HPDE6-E6E7 (cell line): ENCODE measurements at regions not wholly inside any gene's neighbourhood (a gene's known extent, or its start where the extent isn't known, plus 50 kb on each side); places are given as distances from the start of the nearest gene placed in this dataset.
A peak's percentile ranks its signal among the peaks of the same experiment; 100 is the strongest.
"Not testable (repeated sequence)": the region's sequence is repeated elsewhere in the genome, so short reads cannot be mapped to it uniquely, and the experiment has no call there.

Experiments
- DNase-seq: peaks from one replicate; pipeline ENCODE4 v3.0.0; 2011; ENCODE audit warnings: missing footprints; ENCODE audit errors: extremely low spot score

- peak; percentile 22 for DNase-seq
Measured at GRCh38 chr1:199422206-199422605, 605.3 kb upstream of the NR5A2 start.

DNA sequence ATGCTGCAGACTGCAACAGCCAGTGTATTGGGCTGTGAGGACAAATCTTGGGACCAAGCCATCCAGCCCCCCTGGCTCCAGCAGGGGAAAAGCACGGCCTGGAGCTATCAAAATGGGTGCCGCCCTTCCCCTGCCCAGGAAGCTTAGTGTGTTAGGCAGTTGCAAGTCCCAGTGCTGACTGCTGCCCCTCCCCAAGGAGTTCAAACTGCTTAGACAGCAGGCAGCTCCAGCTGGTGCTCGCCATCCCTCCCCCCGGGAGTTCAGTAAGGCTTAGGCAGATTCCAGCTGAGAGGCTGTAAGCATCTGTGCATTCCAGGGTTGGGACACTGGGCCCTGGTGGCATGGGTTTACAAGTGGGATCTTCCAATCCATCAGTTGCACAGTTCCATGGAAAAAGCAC is 579.6 kb upstream of the NR5A2 start:
- DNase-seq: no peak

GRCh38 chr1:199448646-199449045 is 578.9 kb upstream of the NR5A2 start:
- DNase-seq: no peak

DNA sequence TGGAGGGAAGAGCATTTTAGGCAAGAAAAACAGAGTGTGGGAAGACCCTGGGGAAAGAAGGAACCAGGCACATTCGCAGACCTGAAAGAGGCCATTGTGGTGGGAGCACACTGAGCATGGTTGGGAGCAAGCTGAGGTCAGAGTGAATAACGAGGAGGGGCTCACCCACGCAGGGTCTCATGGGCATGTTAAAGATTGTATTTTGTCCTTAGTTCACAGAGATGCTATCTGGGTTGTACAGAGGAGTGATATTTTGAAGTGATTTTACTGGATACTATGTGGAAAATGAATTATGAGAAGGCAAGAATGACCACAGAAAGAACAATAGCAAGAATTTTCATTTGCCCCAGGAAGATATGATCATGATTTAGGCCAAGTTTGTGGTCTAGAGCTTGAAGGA is 578.3 kb upstream of the NR5A2 start:
- DNase-seq: no peak

GRCh38 chr1:199449681-199450080 is 577.8 kb upstream of the NR5A2 start:
- no peak for DNase-seq

DNA sequence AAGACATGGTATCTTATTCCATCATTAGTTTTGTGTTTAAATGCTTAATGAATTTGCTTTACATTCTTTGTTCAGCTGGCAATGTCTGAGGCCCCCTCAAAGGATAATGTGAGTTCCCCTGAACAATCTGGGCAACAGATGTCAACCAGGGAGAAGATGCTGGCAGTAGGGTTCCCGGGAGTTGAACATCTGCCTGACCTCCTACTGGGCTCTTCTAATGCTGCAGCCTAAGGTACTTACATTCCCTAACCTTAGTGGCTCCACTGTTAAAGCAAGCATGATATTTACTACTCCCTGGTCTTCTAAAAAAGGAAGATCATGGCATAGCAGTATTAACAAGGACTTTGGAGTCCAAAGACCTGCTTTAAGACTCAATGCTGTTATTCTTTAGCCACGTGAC is 574.9 kb upstream of the NR5A2 start:
- DNase-seq: no peak

DNA sequence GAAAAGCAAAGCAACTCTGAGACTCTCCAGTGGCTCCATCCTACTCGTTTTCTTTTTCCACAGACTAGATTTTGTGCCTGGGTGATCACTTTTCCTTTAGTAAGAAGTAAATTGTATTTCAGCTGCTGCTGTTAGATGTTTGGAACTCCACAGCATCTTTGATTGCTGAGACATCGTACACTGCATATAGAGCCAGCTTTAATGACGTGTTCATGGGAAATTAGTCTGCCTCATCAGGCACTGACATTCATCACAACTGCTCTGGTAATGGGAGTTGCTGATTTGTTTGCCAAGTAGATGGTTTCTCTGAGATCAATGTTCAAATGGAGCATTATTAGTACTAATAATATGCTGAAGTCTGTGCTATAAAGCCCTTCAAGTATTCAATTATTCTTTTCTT is 573.8 kb upstream of the NR5A2 start:
- DNase-seq: no peak

GRCh38 chr1:199460933-199461332 is 566.6 kb upstream of the NR5A2 start:
- no peak for DNase-seq

- DNase-seq: peak; percentile 20
Measured at GRCh38 chr1:199463521-199464127, 563.9 kb upstream of the NR5A2 start.

DNA sequence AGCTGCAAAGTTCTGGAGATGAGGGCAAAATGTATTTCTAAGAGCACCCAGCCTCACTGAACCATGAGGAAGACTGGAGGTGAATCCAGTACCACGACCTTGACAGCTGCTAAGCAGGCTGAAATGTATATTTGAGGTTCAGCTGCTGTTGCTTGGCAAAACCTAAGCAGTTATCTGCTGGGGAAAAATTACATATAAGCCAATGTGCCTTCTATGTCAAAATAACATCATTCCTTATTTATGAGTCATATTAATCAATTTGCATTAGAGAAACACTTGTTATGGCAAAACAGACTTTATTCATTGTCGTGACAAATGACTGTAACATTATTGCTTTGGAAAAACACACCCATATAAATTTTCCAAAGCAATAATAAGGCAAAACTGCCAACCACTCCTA is 560.5 kb upstream of the NR5A2 start:
- DNase-seq: no peak

DNA sequence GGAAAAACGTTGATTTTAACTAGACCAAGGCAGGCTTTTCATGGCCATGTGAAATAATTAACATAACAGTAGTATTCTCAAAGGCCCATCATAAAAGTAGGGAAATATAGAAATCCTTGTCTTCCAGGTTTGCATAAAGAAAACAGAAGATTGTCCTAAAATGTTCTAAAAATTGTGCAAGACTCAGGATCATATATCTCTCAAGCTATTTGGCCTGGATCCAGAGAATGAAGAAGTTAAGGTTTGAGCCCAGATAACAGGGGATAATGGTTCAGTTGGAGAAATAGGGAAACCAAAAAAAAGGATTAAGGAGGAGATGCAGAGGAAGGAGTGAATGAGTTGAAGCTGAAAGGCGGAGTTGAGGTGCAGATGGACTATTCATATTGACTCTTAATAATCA is 555.5 kb upstream of the NR5A2 start:
- DNase-seq: no peak

DNA sequence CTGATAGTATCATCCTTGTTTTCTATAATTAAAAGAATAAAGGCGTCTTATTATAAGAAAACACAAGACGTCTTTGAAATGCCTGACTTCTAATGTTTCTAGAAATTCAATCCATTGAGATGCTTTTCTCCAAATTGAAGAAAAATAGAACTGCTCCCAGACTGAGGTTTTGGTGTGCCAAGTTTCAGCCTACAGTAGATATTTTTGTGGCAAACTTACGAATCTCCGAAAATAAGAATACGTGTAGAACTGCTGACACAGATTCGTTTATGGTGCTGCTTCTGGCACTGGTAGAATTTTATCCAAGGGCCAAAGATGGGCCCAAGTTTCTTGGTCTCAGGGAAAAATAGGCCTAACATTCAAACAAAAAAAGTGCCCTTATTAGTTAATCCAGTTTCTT is 554.5 kb upstream of the NR5A2 start:
- DNase-seq: no peak

DNA sequence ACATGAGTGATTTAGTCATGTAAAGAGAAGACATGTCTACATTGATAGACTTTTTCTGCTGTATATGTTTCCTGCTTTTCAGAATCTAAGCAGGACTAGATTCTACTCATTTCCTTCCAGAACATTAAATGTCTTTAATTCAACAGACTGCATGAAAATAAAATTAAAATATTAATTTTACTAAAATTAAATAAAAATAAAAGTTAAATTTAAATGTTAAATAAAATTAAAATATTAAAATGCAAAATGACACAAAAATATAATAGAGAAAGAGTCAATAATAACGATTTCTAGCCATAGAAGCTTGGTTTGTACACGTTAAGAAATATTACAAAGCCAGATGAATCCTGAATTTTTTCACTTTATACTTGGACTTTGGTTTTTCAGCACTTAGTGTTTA is 552.8 kb upstream of the NR5A2 start:
- DNase-seq: no peak

DNA sequence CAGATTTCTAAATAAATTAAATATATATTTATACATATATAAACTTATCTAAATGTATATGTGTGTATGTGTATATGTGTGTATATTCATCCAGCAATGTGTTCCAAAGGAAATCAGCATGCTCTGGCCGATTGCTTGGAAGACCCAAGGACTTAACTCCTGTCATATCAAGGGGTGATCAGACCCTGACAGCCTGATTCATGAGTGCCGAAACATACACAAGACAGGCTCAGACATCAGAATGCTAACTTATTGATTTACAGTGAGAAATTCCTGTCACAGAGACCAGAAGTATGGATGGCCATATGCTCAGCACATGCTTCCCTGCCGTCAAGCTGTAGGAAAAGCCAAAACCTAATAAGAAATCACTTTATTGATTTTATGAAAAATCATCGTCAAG is 545.1 kb upstream of the NR5A2 start:
- DNase-seq: no peak

DNA sequence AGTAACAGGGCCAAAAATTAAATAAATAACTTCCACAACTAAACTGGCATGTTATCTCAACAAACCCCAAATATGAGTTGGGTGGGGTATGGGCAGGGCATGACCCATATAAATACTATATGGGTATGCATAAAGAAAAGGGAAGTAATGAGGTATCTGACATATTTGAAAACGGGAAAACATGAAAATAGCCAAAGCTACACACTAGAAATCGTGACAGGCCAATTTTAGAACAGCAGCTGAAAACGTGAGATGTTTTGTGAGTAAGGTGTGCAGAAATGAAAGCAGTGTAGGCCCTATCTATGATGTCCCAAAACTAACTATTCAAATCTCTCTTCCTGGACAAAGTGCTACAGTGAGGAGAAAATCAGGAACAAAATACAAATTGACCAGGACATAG is 537.9 kb upstream of the NR5A2 start:
- no peak for DNase-seq

DNA sequence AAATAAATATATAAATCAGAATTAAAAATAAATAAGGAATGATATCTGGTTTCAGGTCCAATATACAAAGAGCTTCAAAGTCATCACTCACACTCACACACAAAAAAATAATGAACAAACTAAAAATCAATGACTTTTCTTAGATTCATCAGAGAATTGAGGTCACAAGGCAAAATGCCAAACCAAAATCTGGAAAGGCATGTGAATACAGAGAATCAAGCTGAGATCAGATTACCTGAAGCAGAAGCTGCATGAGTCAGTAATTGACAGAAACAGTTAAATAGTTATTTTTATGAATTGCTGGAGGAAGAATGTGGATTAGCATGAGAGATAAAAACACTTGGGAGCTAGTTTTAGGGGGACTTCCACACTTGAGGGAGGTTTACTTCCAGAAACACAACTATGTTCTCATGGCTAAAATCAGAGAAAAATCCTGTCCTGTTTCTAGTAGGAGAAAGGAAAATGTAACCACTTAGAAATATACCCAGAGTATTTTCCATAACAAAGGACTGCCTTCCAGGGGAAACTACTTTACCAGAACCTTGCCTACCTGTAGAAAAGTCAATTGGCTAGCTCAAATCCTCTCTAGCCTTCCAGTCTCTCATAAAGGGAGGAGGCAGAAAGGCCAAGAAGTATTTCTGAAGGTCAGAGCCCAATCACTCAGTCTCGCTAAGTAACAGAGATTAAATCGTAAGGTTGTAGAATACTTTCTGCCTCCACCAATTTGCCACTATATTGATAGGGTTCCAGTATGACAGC is 536.6 kb upstream of the NR5A2 start:
- DNase-seq: peak; percentile 45

DNA sequence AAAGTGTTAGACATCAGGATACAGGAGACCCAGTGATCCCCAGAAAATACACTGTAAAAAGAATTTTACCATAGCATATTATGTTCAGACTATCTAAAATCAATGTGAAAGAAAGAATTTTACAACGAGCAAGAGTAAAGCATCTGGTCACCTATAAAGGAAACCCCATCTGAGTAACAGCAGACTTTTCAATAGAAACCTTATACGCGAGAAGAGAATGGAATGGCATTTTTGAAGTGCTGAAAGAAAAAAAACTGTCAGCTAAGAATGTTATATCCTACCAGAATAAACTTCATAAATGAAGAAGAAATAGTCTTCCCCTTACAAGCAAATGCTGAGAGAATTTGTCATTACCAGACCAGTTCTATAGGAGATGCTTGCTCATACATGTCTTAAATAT is 532.1 kb upstream of the NR5A2 start:
- no peak for DNase-seq

- not testable (repeated sequence) for DNase-seq
Measured at GRCh38 chr1:199498802-199499201, 528.7 kb upstream of the NR5A2 start.

DNA sequence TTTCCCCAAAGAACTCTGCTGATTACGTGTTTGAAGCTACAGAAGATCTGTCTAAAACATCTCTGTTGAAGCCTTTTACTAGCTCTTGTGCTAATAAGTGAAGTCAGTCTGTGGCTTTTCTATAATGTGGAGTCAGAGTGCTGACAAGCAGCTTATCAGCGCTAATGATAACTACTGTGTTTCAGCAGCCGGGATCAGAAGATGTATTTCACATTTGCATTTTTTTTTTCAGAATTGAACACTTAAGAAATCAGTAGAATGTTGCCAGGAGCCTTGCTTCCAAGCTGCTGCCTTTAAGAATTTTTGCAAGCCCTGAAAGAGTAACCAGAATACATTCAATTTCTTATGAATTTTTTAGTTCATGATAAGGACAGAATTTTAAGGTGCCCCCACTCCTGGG is 519.4 kb upstream of the NR5A2 start:
- no peak for DNase-seq

DNA sequence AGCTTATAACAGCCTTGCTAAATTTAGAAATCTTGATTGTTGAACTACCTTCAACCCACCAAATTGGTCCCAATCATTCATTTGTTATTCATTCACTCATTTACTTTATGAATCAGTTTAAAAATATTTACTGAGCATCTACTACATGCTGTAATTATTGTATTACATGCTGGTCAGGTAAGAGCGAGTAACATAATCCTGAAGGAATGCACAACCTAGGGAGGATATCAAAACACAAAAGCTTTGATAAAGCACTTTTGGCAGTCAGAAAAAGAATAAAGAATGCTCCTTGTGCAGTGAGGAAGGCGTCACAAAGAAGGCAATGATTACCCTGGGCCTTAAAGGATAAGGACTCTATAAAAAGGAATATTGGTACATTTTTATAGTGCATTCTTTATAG is 518.9 kb upstream of the NR5A2 start:
- no peak for DNase-seq

DNA sequence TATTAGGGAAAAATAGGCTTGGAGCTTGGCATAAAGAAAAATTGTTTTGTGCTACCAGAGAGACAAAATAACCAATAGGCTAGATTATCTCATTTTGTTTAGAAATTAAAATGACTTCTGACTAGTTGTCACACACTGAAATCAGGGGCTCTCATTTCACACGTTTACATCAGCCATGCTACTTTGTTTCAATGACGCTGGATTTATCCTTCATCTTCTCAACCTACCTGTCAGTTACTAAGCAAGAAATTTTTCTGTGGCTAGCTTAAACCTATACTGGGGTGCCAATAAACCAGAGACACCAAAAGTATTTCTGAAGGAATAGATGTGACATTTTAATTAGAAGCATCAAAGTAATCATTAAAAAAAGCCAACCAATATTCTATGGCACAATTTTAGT is 518.1 kb upstream of the NR5A2 start:
- DNase-seq: no peak

- DNase-seq: no peak
Measured at GRCh38 chr1:199510314-199510713, 517.2 kb upstream of the NR5A2 start.

DNA sequence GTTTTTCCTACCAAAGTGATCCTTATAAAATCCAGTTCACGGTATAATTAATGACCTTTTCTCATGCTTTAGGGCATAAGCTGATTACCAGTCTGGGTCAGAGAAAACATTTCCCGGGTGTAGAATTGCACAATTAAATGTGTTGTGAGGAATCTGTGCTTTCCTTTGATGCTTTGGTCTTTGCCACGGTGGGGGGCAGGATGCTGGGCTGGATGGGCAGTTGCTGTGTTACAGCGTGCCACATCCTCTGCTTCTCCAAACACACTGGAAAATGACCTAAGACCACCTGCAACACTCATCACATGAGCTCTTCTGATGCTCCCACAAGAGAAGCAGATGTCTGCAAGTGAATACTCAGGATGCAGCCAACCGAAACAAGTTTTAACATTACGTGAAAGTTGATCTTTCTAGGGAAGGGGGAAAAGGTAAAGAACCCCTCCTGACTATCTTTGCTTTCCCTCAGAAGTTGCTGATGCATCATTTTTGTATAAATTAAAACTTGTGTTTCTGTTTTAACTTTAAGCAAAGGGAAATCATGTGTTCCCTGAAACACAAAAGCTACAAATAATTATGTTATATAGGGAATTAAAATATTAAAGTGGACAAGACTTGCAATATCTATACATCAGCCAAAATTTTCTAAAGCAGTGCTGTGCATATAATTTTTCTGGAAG is 515.3 kb upstream of the NR5A2 start:
- DNase-seq: no peak
